ENCODE measurements at regions not wholly inside any gene's neighbourhood (a gene's known extent, or its start where the extent isn't known, plus 50 kb on each side); places are given as distances from the start of the nearest gene placed in this dataset.

GRCh38 chr4:124276461-124276860 lies 436.1 kb downstream of the ANKRD50 start:
- no peak overlapping the region for H3K27ac ChIP-seq
- no peak for TF ChIP-seq CTCF (conservative IDR thresholded peaks at IDR 0.05)
- TF ChIP-seq ZFX (IDR thresholded peaks at IDR 0.05) = no peak

GRCh38 chr4:124277691-124278090 lies 434.8 kb downstream of the ANKRD50 start:
- no peak for TF ChIP-seq CTCF (conservative IDR thresholded peaks at IDR 0.05)
- no peak for TF ChIP-seq ZFX (IDR thresholded peaks at IDR 0.05)
- H3K27ac ChIP-seq = no peak overlapping the region

- no peak overlapping the region for H3K27ac ChIP-seq
- TF ChIP-seq CTCF (conservative IDR thresholded peaks at IDR 0.05) (no peak), ZFX (IDR thresholded peaks at IDR 0.05) (no peak)
Observed at GRCh38 chr4:124278477-124278876, 434.1 kb downstream of the ANKRD50 start.

- TF ChIP-seq ZFX (IDR thresholded peaks at IDR 0.05) (no peak), CTCF (conservative IDR thresholded peaks at IDR 0.05) (no peak)
- H3K27ac ChIP-seq = no peak overlapping the region
Observed at GRCh38 chr4:124279741-124280140, 432.8 kb downstream of the ANKRD50 start.

GRCh38 chr4:124282301-124282898 lies 430.1 kb downstream of the ANKRD50 start:
- no peak for TF ChIP-seq ZFX (IDR thresholded peaks at IDR 0.05)
- TF ChIP-seq CTCF (conservative IDR thresholded peaks at IDR 0.05) = no peak
- H3K27ac ChIP-seq = no peak overlapping the region

- TF ChIP-seq ZFX (IDR thresholded peaks at IDR 0.05) (no peak), CTCF (conservative IDR thresholded peaks at IDR 0.05) (no peak)
- H3K27ac ChIP-seq = no peak overlapping the region
Observed at GRCh38 chr4:124288706-124289486, 423.6 kb downstream of the ANKRD50 start.

- TF ChIP-seq ZFX (IDR thresholded peaks at IDR 0.05) (no peak), CTCF (conservative IDR thresholded peaks at IDR 0.05) (no peak)
Observed at GRCh38 chr4:124290678-124291077, 421.9 kb downstream of the ANKRD50 start.

More at GRCh38 chr4:124290678-124291077, 421.9 kb downstream of the ANKRD50 start:
- H3K27ac ChIP-seq = no peak overlapping the region
